HEK293 (cell line): ENCODE measurements at regions not wholly inside any gene's neighbourhood (a gene's known extent, or its start where the extent isn't known, plus 50 kb on each side); places are given as distances from the start of the nearest gene placed in this dataset.
A peak's percentile ranks its signal among the peaks of the same experiment; 100 is the strongest.
"Not testable (repeated sequence)": the region's sequence is repeated elsewhere in the genome, so short reads cannot be mapped to it uniquely, and the experiment has no call there.

Experiments
- CTCF ChIA-PET: fragments of 350-600 bp; formaldehyde crosslinking; extraction: SDS; loops from one replicate; lab custom pipeline; 2021; ENCODE audit warnings: antibody characterized with exemption; lab: Yijun Ruan, JAX
- POLR2A ChIA-PET: fragments of 300-600 bp; formaldehyde crosslinking; extraction: SDS; loops from one replicate; lab custom pipeline; 2020; ENCODE audit warnings: antibody characterized with exemption, inconsistent platforms; lab: Yijun Ruan, JAX
- H3K27ac ChIP-seq: fragments of 200-500 bp; sonication (Bioruptor generic); 2 replicates; pipeline ENCODE4 v1.5.1; 2014; ENCODE audit warnings: low read depth, low read length, control low read depth, inconsistent platforms; ENCODE audit errors: extremely low read depth
- H3K36me3 ChIP-seq, 2 experiments: fragments of 200-500 bp in 1 of 2; sonication (Bioruptor generic) in 1 of 2; 1 replicate in 1 of 2; 2 replicates in 1 of 2; pipeline ENCODE4 v1.5.1; 2014 to 2017; ENCODE audit warnings: inconsistent platforms in 2 of 2, low read length in 2 of 2; ENCODE audit not compliant: control insufficient read depth in 2 of 2, insufficient read depth in 1 of 2
- H3K4me1 ChIP-seq: fragments of 200-500 bp; sonication (Bioruptor generic); 2 replicates; pipeline ENCODE4 v1.5.1; 2014; ENCODE audit warnings: mild to moderate bottlenecking, low read length, inconsistent platforms; ENCODE audit not compliant: control insufficient read depth, insufficient read depth
- H3K4me3 ChIP-seq: 2 replicates; pipeline ENCODE4 v1.5.1; 2011; ENCODE audit warnings: low read depth, mild to moderate bottlenecking, control low read depth, low read length, moderate library complexity
- H3K9me3 ChIP-seq: fragments of 200-500 bp; sonication (Bioruptor generic); 2 replicates; pipeline ENCODE4 v1.5.1; 2014; ENCODE audit warnings: low read depth, low read length, inconsistent platforms; ENCODE audit not compliant: control insufficient read depth, insufficient read depth
- EGR2 ChIP-seq: fragments of 450-650 bp; formaldehyde crosslinking; IDR thresholded peaks from 2 replicates; pipeline ENCODE4 v1.5.1; 2016; ENCODE audit warnings: low read depth, missing biosample characterization, missing genetic modification characterization
- GLI4 ChIP-seq: fragments of 450-650 bp; formaldehyde crosslinking; IDR thresholded peaks from 2 replicates; pipeline ENCODE4 v1.5.1; 2016; ENCODE audit warnings: missing biosample characterization, missing genetic modification characterization
- YY2 ChIP-seq: fragments of 450-650 bp; formaldehyde crosslinking; IDR thresholded peaks from 2 replicates; pipeline ENCODE4 v1.5.1; 2016; ENCODE audit warnings: missing biosample characterization, missing genetic modification characterization
- ZBTB1 ChIP-seq: fragments of 450-650 bp; formaldehyde crosslinking; IDR thresholded peaks from 2 replicates; pipeline ENCODE4 v1.5.1; 2016; ENCODE audit warnings: missing biosample characterization, missing genetic modification characterization
- ZFHX2 ChIP-seq: fragments of 450-650 bp; formaldehyde crosslinking; conservative IDR thresholded peaks from 2 replicates; pipeline ENCODE4 v1.5.1; 2016; ENCODE audit warnings: missing biosample characterization, missing genetic modification characterization
- ZIC2 ChIP-seq: fragments of 450-650 bp; formaldehyde crosslinking; IDR thresholded peaks from 2 replicates; pipeline ENCODE4 v1.5.1; 2016; ENCODE audit warnings: missing biosample characterization, missing genetic modification characterization
- ZNF132 ChIP-seq: fragments of 450-650 bp; formaldehyde crosslinking; IDR thresholded peaks from 2 replicates; pipeline ENCODE4 v1.5.1; 2017; ENCODE audit warnings: missing biosample characterization, missing genetic modification characterization, borderline replicate concordance
- ZNF155 ChIP-seq: fragments of 450-650 bp; formaldehyde crosslinking; IDR thresholded peaks from 2 replicates; pipeline ENCODE4 v1.5.1; 2016; ENCODE audit warnings: missing biosample characterization, missing genetic modification characterization
- ZNF175 ChIP-seq: fragments of 450-650 bp; formaldehyde crosslinking; IDR thresholded peaks from 2 replicates; pipeline ENCODE4 v1.5.1; 2016; ENCODE audit warnings: missing biosample characterization, missing genetic modification characterization
- ZNF18 ChIP-seq: fragments of 450-650 bp; formaldehyde crosslinking; IDR thresholded peaks from 2 replicates; pipeline ENCODE4 v1.5.1; 2016; ENCODE audit warnings: missing biosample characterization, missing genetic modification characterization
- ZNF19 ChIP-seq: fragments of 450-650 bp; formaldehyde crosslinking; IDR thresholded peaks from 2 replicates; pipeline ENCODE4; 2016; ENCODE audit warnings: missing biosample characterization, missing genetic modification characterization, low read depth
- ZNF202 ChIP-seq: fragments of 450-650 bp; formaldehyde crosslinking; IDR thresholded peaks from 2 replicates; pipeline ENCODE4 v1.5.1; 2016; ENCODE audit warnings: missing biosample characterization, missing genetic modification characterization, borderline replicate concordance
- ZNF223 ChIP-seq: fragments of 450-650 bp; formaldehyde crosslinking; IDR thresholded peaks from 2 replicates; pipeline ENCODE4 v1.5.1; 2016; ENCODE audit warnings: missing biosample characterization, missing genetic modification characterization
- ZNF341 ChIP-seq: fragments of 450-650 bp; formaldehyde crosslinking; IDR thresholded peaks from 2 replicates; pipeline ENCODE4; 2016; ENCODE audit warnings: low read depth, missing biosample characterization, missing genetic modification characterization
- ZNF354C ChIP-seq: fragments of 450-650 bp; formaldehyde crosslinking; IDR thresholded peaks from 2 replicates; pipeline ENCODE4 v1.5.1; 2016; ENCODE audit warnings: missing biosample characterization, missing genetic modification characterization, low read depth, borderline replicate concordance
- ZNF362 ChIP-seq: fragments of 450-650 bp; formaldehyde crosslinking; IDR thresholded peaks from 2 replicates; pipeline ENCODE4 v1.5.1; 2016; ENCODE audit warnings: missing biosample characterization, missing genetic modification characterization
- ZNF416 ChIP-seq: fragments of 450-650 bp; formaldehyde crosslinking; IDR thresholded peaks from 2 replicates; pipeline ENCODE4 v1.5.1; 2016; ENCODE audit warnings: missing biosample characterization, missing genetic modification characterization
- ZNF624 ChIP-seq: fragments of 450-650 bp; formaldehyde crosslinking; IDR thresholded peaks from 2 replicates; pipeline ENCODE4 v1.5.1; 2017; ENCODE audit warnings: missing biosample characterization, missing genetic modification characterization
- ZNF654 ChIP-seq: fragments of 450-650 bp; formaldehyde crosslinking; IDR thresholded peaks from 2 replicates; pipeline ENCODE4 v1.5.1; 2016; ENCODE audit warnings: low read depth, missing biosample characterization, missing genetic modification characterization
- ZNF701 ChIP-seq: fragments of 450-650 bp; formaldehyde crosslinking; IDR thresholded peaks from 2 replicates; pipeline ENCODE4 v1.5.1; 2016; ENCODE audit warnings: missing biosample characterization, missing genetic modification characterization
- ZNF704 ChIP-seq: fragments of 450-650 bp; formaldehyde crosslinking; IDR thresholded peaks from 2 replicates; pipeline ENCODE4 v1.5.1; 2016; ENCODE audit warnings: missing biosample characterization, missing genetic modification characterization
- ZNF76 ChIP-seq: fragments of 450-650 bp; formaldehyde crosslinking; IDR thresholded peaks from 2 replicates; pipeline ENCODE4; 2016; ENCODE audit warnings: low read depth, missing biosample characterization, missing genetic modification characterization, borderline replicate concordance
- ZNF837 ChIP-seq: fragments of 450-650 bp; formaldehyde crosslinking; IDR thresholded peaks from 2 replicates; pipeline ENCODE4 v1.5.1; 2016; ENCODE audit warnings: missing biosample characterization, missing genetic modification characterization
- ZNF843 ChIP-seq: fragments of 450-650 bp; formaldehyde crosslinking; IDR thresholded peaks from 2 replicates; pipeline ENCODE4 v1.5.1; 2016; ENCODE audit warnings: missing biosample characterization, missing genetic modification characterization
- TF ChIP-seq, protein P1 (sequence below): IDR thresholded peaks from 2 replicates; pipeline ENCODE4 v1.6.1; 2011; ENCODE audit warnings: mild to moderate bottlenecking, low read depth, low read length, borderline replicate concordance

GRCh38 chr5:168137265-168137664 is 154.2 kb upstream of the WWC1 start (continued):
- TF ChIP-seq ZNF223 (tag by site-specific recombination) = no peak
- TF ChIP-seq ZNF704 (tag by site-specific recombination) = no peak

GRCh38 chr5:168140241-168140640 is 151.2 kb upstream of the WWC1 start:
- ChIA-PET CTCF (no interaction called here), POLR2A (no interaction called here)
- no peak for TF ChIP-seq ZNF132
- TF ChIP-seq ZNF223 (tag by site-specific recombination) = no peak
- TF ChIP-seq ZNF19 (tag by site-specific recombination) = no peak
- no peak for TF ChIP-seq ZNF202
- TF ChIP-seq ZNF76 (tag by site-specific recombination) = no peak
- TF ChIP-seq ZFHX2 (tag by site-specific recombination) = 0 out of 2 replicates have a peak, but pooled peaks have one; percentile 15
- TF ChIP-seq, protein P1, sequence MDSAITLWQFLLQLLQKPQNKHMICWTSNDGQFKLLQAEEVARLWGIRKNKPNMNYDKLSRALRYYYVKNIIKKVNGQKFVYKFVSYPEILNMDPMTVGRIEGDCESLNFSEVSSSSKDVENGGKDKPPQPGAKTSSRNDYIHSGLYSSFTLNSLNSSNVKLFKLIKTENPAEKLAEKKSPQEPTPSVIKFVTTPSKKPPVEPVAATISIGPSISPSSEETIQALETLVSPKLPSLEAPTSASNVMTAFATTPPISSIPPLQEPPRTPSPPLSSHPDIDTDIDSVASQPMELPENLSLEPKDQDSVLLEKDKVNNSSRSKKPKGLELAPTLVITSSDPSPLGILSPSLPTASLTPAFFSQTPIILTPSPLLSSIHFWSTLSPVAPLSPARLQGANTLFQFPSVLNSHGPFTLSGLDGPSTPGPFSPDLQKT = no peak
- 0 out of 2 replicates have a peak, but pooled peaks have one; percentile 17 for TF ChIP-seq EGR2
- TF ChIP-seq ZBTB1 = no peak
- TF ChIP-seq YY2 (tag by site-specific recombination) = no peak
- TF ChIP-seq ZNF175 (tag by site-specific recombination) = no peak
- TF ChIP-seq ZNF624 (tag by site-specific recombination) = no peak
- TF ChIP-seq ZNF843 (tag by site-specific recombination) = no peak
- no peak for TF ChIP-seq ZNF362 (tag by site-specific recombination)
- TF ChIP-seq ZIC2 (tag by site-specific recombination) = no peak
- TF ChIP-seq ZNF341 (tag by site-specific recombination) = no peak
- no peak for TF ChIP-seq ZNF416 (tag by site-specific recombination)

DNA sequence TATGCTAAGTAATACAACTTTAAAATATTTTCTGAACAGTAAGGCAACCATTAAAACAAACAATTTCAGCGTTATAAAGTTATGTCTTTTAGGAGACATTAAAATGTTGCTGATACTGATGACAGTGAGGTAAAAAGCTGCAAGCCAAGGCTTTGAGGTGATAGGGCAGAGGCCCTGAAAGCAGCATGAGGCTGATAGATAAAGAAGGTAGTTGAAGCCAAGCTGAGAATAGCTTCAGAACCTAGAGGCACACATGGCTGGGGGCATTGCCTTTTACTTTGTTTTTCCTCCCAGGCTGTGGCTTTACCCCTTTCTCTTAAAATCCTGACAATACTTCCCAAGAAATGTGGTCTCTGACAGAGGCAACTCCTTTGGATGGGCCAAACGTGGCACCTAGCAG is 149.0 kb upstream of the WWC1 start:
- Histone ChIP-seq H3K27ac (no peak overlapping the region), H3K4me1 (no peaks in the 10 kb centered on the region), H3K36me3 (no peaks in the 10 kb centered on the region), H3K4me3 (no peak overlapping the region), H3K9me3 (no peaks in the 10 kb centered on the region)
- TF ChIP-seq ZNF354C (no peak), ZNF654 (tag by site-specific recombination) (no peak), ZNF18 (tag by site-specific recombination) (no peak), ZNF155 (tag by site-specific recombination) (no peak), ZNF701 (tag by site-specific recombination) (no peak), ZNF837 (no peak), ZNF19 (tag by site-specific recombination) (no peak), GLI4 (tag by site-specific recombination) (no peak)
- ChIA-PET CTCF (interaction anchor here (0.7 kb wide), 1 partner anchor 73 kb away, joined by 3 read pairs; no protein-coding TSS in a partner anchor), POLR2A (no interaction called here)

More at GRCh38 chr5:168140241-168140640, 151.2 kb upstream of the WWC1 start:
- Histone ChIP-seq H3K27ac (no peak overlapping the region), H3K36me3 (no peaks in the 10 kb centered on the region), H3K4me3 (no peak overlapping the region), H3K4me1 (no peaks in the 10 kb centered on the region), H3K9me3 (no peaks in the 10 kb centered on the region)

DNA sequence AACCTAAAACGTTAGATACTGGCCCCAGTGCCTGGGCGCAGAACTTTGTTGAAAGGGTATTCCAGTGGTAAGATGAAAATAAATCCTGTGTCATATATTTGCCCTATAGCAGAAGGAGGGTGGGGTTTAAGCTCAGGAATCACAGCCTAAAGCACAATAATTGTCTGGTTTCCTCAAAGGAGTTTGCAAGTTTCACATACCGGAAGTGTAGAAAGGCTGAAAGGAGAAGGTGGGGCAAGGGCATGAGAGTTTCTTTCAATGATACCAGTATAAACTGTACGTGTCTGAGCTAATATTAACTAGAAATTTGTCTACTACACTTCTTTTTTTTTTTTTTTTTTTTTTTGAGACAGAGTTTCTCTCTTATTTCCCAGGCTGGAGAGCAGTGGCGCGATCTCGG is 147.9 kb upstream of the WWC1 start:
- H3K27ac ChIP-seq, H3K4me3 ChIP-seq, CTCF ChIA-PET, H3K36me3 ChIP-seq, H3K4me1 ChIP-seq, H3K9me3 ChIP-seq, POLR2A ChIA-PET: not testable (repeated sequence)
